HEK293 (cell line): ENCODE measurements at regions not wholly inside any gene's neighbourhood (a gene's known extent, or its start where the extent isn't known, plus 50 kb on each side); places are given as distances from the start of the nearest gene placed in this dataset.

ENCODE experiments used
- CTCF ChIA-PET: fragments of 350-600 bp; formaldehyde crosslinking; extraction: SDS; loops from one replicate; lab custom pipeline; 2021; ENCODE audit warnings: antibody characterized with exemption; lab: Yijun Ruan, JAX
- POLR2A ChIA-PET: fragments of 300-600 bp; formaldehyde crosslinking; extraction: SDS; loops from one replicate; lab custom pipeline; 2020; ENCODE audit warnings: antibody characterized with exemption, inconsistent platforms; lab: Yijun Ruan, JAX
- H3K27ac ChIP-seq: fragments of 200-500 bp; sonication (Bioruptor generic); 2 replicates; pipeline ENCODE4 v1.5.1; 2014; ENCODE audit warnings: low read depth, low read length, control low read depth, inconsistent platforms; ENCODE audit errors: extremely low read depth
- H3K36me3 ChIP-seq, 2 experiments: fragments of 200-500 bp in 1 of 2; sonication (Bioruptor generic) in 1 of 2; 1 replicate in 1 of 2; 2 replicates in 1 of 2; pipeline ENCODE4 v1.5.1; 2014 to 2017; ENCODE audit warnings: inconsistent platforms in 2 of 2, low read length in 2 of 2; ENCODE audit not compliant: control insufficient read depth in 2 of 2, insufficient read depth in 1 of 2
- H3K4me1 ChIP-seq: fragments of 200-500 bp; sonication (Bioruptor generic); 2 replicates; pipeline ENCODE4 v1.5.1; 2014; ENCODE audit warnings: mild to moderate bottlenecking, low read length, inconsistent platforms; ENCODE audit not compliant: control insufficient read depth, insufficient read depth
- H3K4me3 ChIP-seq: 2 replicates; pipeline ENCODE4 v1.5.1; 2011; ENCODE audit warnings: low read depth, mild to moderate bottlenecking, control low read depth, low read length, moderate library complexity
- H3K9me3 ChIP-seq: fragments of 200-500 bp; sonication (Bioruptor generic); 2 replicates; pipeline ENCODE4 v1.5.1; 2014; ENCODE audit warnings: low read depth, low read length, inconsistent platforms; ENCODE audit not compliant: control insufficient read depth, insufficient read depth
- ATF2 ChIP-seq: fragments of 450-650 bp; formaldehyde crosslinking; IDR thresholded peaks from 2 replicates; pipeline ENCODE4 v1.5.1; 2016; ENCODE audit warnings: missing biosample characterization, missing genetic modification characterization, low read depth
- BCL11B ChIP-seq: fragments of 450-650 bp; formaldehyde crosslinking; IDR thresholded peaks from 2 replicates; pipeline ENCODE4 v1.5.1; 2016; ENCODE audit warnings: low read depth, missing biosample characterization, missing genetic modification characterization
- GLI2 ChIP-seq: fragments of 450-650 bp; formaldehyde crosslinking; IDR thresholded peaks from 2 replicates; pipeline ENCODE4; 2017; ENCODE audit warnings: missing biosample characterization, missing genetic modification characterization, low read depth, borderline replicate concordance
- KLF16 ChIP-seq: fragments of 450-650 bp; formaldehyde crosslinking; IDR thresholded peaks from 2 replicates; pipeline ENCODE4 v1.5.1; 2017; ENCODE audit warnings: missing biosample characterization, missing genetic modification characterization
- PRDM6 ChIP-seq: fragments of 450-650 bp; formaldehyde crosslinking; IDR thresholded peaks from 2 replicates; pipeline ENCODE4 v1.5.1; 2017; ENCODE audit warnings: missing biosample characterization, missing genetic modification characterization
- ZBTB6 ChIP-seq: fragments of 450-650 bp; formaldehyde crosslinking; IDR thresholded peaks from 2 replicates; pipeline ENCODE4 v1.5.1; 2017; ENCODE audit warnings: missing biosample characterization, missing genetic modification characterization
- ZBTB7A ChIP-seq: fragments of 450-650 bp; formaldehyde crosslinking; IDR thresholded peaks from 2 replicates; pipeline ENCODE4 v1.5.1; 2016; ENCODE audit warnings: low read depth, missing biosample characterization, missing genetic modification characterization
- ZFP41 ChIP-seq: fragments of 450-650 bp; formaldehyde crosslinking; IDR thresholded peaks from 2 replicates; pipeline ENCODE4 v1.5.1; 2016; ENCODE audit warnings: missing biosample characterization, missing genetic modification characterization, borderline replicate concordance
- ZNF132 ChIP-seq: fragments of 450-650 bp; formaldehyde crosslinking; IDR thresholded peaks from 2 replicates; pipeline ENCODE4 v1.5.1; 2017; ENCODE audit warnings: missing biosample characterization, missing genetic modification characterization, borderline replicate concordance
- ZNF19 ChIP-seq: fragments of 450-650 bp; formaldehyde crosslinking; IDR thresholded peaks from 2 replicates; pipeline ENCODE4; 2016; ENCODE audit warnings: missing biosample characterization, missing genetic modification characterization, low read depth
- ZNF24 ChIP-seq: fragments of 450-650 bp; formaldehyde crosslinking; IDR thresholded peaks from 2 replicates; pipeline ENCODE4 v1.5.1; 2016; ENCODE audit warnings: missing biosample characterization, missing genetic modification characterization
- ZNF394 ChIP-seq: fragments of 450-650 bp; formaldehyde crosslinking; IDR thresholded peaks from 2 replicates; pipeline ENCODE4 v1.5.1; 2016; ENCODE audit warnings: missing biosample characterization, missing genetic modification characterization, mild to moderate bottlenecking, moderate library complexity, borderline replicate concordance
- ZNF398 ChIP-seq: fragments of 450-650 bp; formaldehyde crosslinking; IDR thresholded peaks from 2 replicates; pipeline ENCODE4 v1.5.1; 2017; ENCODE audit warnings: missing biosample characterization, missing genetic modification characterization
- ZNF610 ChIP-seq: fragments of 450-650 bp; formaldehyde crosslinking; IDR thresholded peaks from 2 replicates; pipeline ENCODE4 v1.5.1; 2016; ENCODE audit warnings: missing biosample characterization, missing genetic modification characterization, borderline replicate concordance
- ZNF664 ChIP-seq: fragments of 450-650 bp; formaldehyde crosslinking; IDR thresholded peaks from 2 replicates; pipeline ENCODE4 v1.5.1; 2016; ENCODE audit warnings: missing biosample characterization, missing genetic modification characterization
- ZNF747 ChIP-seq: fragments of 450-650 bp; formaldehyde crosslinking; IDR thresholded peaks from 2 replicates; pipeline ENCODE4 v1.5.1; 2016; ENCODE audit warnings: missing biosample characterization, missing genetic modification characterization
- ZNF776 ChIP-seq: fragments of 450-650 bp; formaldehyde crosslinking; IDR thresholded peaks from 2 replicates; pipeline ENCODE4 v1.5.0; 2017; ENCODE audit warnings: missing biosample characterization, missing genetic modification characterization, borderline replicate concordance
- ZNF785 ChIP-seq: fragments of 450-650 bp; formaldehyde crosslinking; IDR thresholded peaks from 2 replicates; pipeline ENCODE4 v1.5.1; 2016; ENCODE audit warnings: missing biosample characterization, missing genetic modification characterization

GRCh38 chr14:105867961-105868599, 341.7 kb downstream of the TMEM121 start (continued):
- no peak for TF ChIP-seq PRDM6 (tag by site-specific recombination)
- TF ChIP-seq ZNF610: no peak
- TF ChIP-seq GLI2 (tag by site-specific recombination): no peak
- TF ChIP-seq ZNF747 (tag by site-specific recombination): no peak
- TF ChIP-seq ZNF776 (tag by site-specific recombination): no peak
- no peak for TF ChIP-seq ZNF24 (tag by site-specific recombination)
- no peak for TF ChIP-seq ZNF132 (tag by site-specific recombination)
- no peak for TF ChIP-seq KLF16 (tag by site-specific recombination)
- TF ChIP-seq ZFP41 (tag by site-specific recombination): no peak
- TF ChIP-seq ZNF394 (tag by site-specific recombination): no peak
- no peak for TF ChIP-seq ZNF785 (tag by site-specific recombination)
- TF ChIP-seq ZBTB7A: no peak
- TF ChIP-seq, all 188 proteins: peak for 0

GRCh38 chr14:105871590-105871989, 345.2 kb downstream of the TMEM121 start:
- no peak overlapping the region for H3K4me3 ChIP-seq
- ChIA-PET CTCF (no interaction called here), POLR2A (no interaction called here)
- H3K9me3 ChIP-seq: no peaks in the 10 kb centered on the region
- TF ChIP-seq ZNF398 (tag by site-specific recombination) (no peak), ZNF664 (tag by site-specific recombination) (no peak), ZNF19 (tag by site-specific recombination) (no peak), ATF2 (peak; percentile 74), ZBTB6 (no peak)
- H3K4me1 ChIP-seq: no peaks in the 10 kb centered on the region
- no peaks in the 10 kb centered on the region for H3K36me3 ChIP-seq
- no peak overlapping the region for H3K27ac ChIP-seq

GRCh38 chr14:105873870-105874512, 347.6 kb downstream of the TMEM121 start:
- CTCF ChIA-PET: no interaction called here

More at GRCh38 chr14:105873870-105874512, 347.6 kb downstream of the TMEM121 start:
- no peaks in the 10 kb centered on the region for H3K36me3 ChIP-seq
- H3K4me3 ChIP-seq: no peak overlapping the region
- no peaks in the 10 kb centered on the region for H3K4me1 ChIP-seq
- POLR2A ChIA-PET: no interaction called here
- TF ChIP-seq ATF2 (peak; percentile 90), BCL11B (tag by site-specific recombination) (no peak)
- H3K9me3 ChIP-seq: no peaks in the 10 kb centered on the region
- no peak overlapping the region for H3K27ac ChIP-seq
